MM.1S (cell line): ENCODE measurements at regions not wholly inside any gene's neighbourhood (a gene's known extent, or its start where the extent isn't known, plus 50 kb on each side); places are given as distances from the start of the nearest gene placed in this dataset.

Experiments
- DNase-seq: peaks from one replicate; pipeline ENCODE4 v3.0.0-alpha.2; 2015
- H2AFZ ChIP-seq: fragments of 300-600 bp; sonication (generic); 2 replicates; pipeline ENCODE4 v1.6.0; 2016; ENCODE audit warnings: antibody characterized with exemption, low read length
- H3F3A ChIP-seq: fragments of 300-600 bp; sonication (generic); 2 replicates; pipeline ENCODE4 v1.6.1; 2016; ENCODE audit warnings: mild to moderate bottlenecking, antibody characterized with exemption, low read length, moderate library complexity, mixed read lengths; ENCODE audit not compliant: insufficient read depth
- H3K27ac ChIP-seq: fragments of 300-600 bp; sonication (generic); 2 replicates; pipeline ENCODE4 v1.5.1; 2016; ENCODE audit warnings: mild to moderate bottlenecking, low read length
- H3K27me3 ChIP-seq: fragments of 300-600 bp; sonication (generic); replicated peaks from 2 replicates; pipeline ENCODE4 v1.6.0; 2016; ENCODE audit warnings: low read length; ENCODE audit not compliant: insufficient read depth
- H3K36me3 ChIP-seq: fragments of 300-600 bp; sonication (generic); replicated peaks from 2 replicates; pipeline ENCODE4 v1.6.1; 2016; ENCODE audit warnings: mild to moderate bottlenecking, low read length, mixed read lengths; ENCODE audit not compliant: insufficient read depth
- H3K4me1 ChIP-seq: fragments of 300-600 bp; sonication (generic); 2 replicates; pipeline ENCODE4 v1.6.1; 2016; ENCODE audit warnings: low read length, mixed read lengths
- H3K4me2 ChIP-seq: fragments of 300-600 bp; sonication (generic); 2 replicates; pipeline ENCODE4 v1.6.0; 2016; ENCODE audit warnings: low read depth, low read length
- H3K4me3 ChIP-seq: fragments of 300-600 bp; sonication (generic); 2 replicates; pipeline ENCODE4 v1.5.1; 2016; ENCODE audit warnings: low read length, mixed read lengths
- H3K79me2 ChIP-seq: fragments of 300-600 bp; sonication (generic); 2 replicates; pipeline ENCODE4 v1.6.1; 2016; ENCODE audit warnings: mixed run types, low read length, mixed read lengths
- H3K9ac ChIP-seq: fragments of 300-600 bp; sonication (generic); 2 replicates; pipeline ENCODE4 v1.6.1; 2016; ENCODE audit warnings: low read length, mixed read lengths
- H3K9me2 ChIP-seq: fragments of 300-600 bp; sonication (generic); replicated peaks from 2 replicates; pipeline ENCODE4 v1.6.1; 2016; ENCODE audit warnings: mild to moderate bottlenecking, low read length, mixed read lengths; ENCODE audit not compliant: insufficient read depth
- H3K9me3 ChIP-seq: fragments of 300-600 bp; sonication (generic); replicated peaks from 2 replicates; pipeline ENCODE4 v1.6.1; 2016; ENCODE audit warnings: mild to moderate bottlenecking, low read length, mixed read lengths; ENCODE audit not compliant: insufficient read depth
- H4K20me1 ChIP-seq: fragments of 300-600 bp; sonication (generic); 2 replicates; pipeline ENCODE4 v1.6.1; 2016; ENCODE audit warnings: mild to moderate bottlenecking, low read length, moderate library complexity, mixed read lengths; ENCODE audit not compliant: insufficient read depth
- EZH2 ChIP-seq: fragments of 300-600 bp; sonication (generic); optimal IDR thresholded peaks from 2 replicates; pipeline ENCODE3; 2017; ENCODE audit warnings: low read depth, mild to moderate bottlenecking, antibody characterized with exemption, low read length, mixed read lengths
- EZH2phosphoT487 ChIP-seq: fragments of 300-600 bp; sonication (generic); IDR thresholded peaks from 2 replicates; pipeline ENCODE4 v1.6.1; 2018; ENCODE audit warnings: antibody characterized with exemption, low read length
- TF ChIP-seq, protein P1 (sequence below): fragments of 300-600 bp; sonication (generic); IDR thresholded peaks from 2 replicates; pipeline ENCODE4 v1.5.1; 2016; ENCODE audit warnings: antibody characterized with exemption, low read length, mixed read lengths

DNA sequence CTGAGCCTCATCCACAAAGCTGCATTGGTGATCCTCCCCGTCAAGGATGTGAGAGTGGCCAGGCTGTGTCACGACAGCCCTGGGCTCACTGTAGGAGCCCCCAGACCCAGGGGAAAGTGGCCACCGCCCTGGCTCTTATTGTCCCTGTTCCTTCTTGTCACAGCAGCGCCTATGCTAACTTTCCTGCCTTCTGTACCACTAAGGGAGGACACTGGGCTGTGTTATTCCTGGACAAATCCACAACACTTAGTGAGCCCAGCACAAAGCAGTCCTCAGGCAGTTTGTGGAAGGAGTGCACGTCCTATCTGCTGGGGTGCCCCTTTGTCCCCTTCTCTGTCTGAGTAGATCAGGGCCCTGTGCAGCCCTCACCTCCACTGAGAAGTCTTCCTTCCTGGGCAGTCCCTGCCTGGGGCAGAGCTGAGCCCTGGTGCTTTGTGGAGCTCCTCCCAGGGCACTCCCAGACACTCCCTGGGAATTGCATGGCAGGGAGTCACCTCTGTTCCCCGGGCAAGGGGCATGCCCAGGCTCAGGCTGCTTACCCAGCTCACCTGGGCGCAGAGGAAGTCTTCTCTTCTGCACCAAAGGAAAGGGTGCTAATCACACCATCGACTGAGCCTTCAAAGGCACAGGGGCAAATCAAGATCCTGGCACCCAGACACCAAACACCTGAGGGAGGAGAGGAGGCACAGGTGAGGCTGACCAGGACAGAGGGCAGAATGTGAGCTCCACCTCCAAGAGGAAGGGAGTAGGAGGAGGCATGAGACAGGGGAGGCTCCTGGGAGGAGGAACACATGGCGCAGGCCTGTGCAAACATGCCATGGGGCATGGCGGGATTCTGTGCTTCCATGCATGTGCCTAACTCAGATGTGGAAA, 138.7 kb downstream of the KLF13 start:
- no peak for TF ChIP-seq EZH2phosphoT487
- no peak for TF ChIP-seq EZH2
- TF ChIP-seq, protein P1, sequence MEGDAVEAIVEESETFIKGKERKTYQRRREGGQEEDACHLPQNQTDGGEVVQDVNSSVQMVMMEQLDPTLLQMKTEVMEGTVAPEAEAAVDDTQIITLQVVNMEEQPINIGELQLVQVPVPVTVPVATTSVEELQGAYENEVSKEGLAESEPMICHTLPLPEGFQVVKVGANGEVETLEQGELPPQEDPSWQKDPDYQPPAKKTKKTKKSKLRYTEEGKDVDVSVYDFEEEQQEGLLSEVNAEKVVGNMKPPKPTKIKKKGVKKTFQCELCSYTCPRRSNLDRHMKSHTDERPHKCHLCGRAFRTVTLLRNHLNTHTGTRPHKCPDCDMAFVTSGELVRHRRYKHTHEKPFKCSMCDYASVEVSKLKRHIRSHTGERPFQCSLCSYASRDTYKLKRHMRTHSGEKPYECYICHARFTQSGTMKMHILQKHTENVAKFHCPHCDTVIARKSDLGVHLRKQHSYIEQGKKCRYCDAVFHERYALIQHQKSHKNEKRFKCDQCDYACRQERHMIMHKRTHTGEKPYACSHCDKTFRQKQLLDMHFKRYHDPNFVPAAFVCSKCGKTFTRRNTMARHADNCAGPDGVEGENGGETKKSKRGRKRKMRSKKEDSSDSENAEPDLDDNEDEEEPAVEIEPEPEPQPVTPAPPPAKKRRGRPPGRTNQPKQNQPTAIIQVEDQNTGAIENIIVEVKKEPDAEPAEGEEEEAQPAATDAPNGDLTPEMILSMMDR = no peak

DNA sequence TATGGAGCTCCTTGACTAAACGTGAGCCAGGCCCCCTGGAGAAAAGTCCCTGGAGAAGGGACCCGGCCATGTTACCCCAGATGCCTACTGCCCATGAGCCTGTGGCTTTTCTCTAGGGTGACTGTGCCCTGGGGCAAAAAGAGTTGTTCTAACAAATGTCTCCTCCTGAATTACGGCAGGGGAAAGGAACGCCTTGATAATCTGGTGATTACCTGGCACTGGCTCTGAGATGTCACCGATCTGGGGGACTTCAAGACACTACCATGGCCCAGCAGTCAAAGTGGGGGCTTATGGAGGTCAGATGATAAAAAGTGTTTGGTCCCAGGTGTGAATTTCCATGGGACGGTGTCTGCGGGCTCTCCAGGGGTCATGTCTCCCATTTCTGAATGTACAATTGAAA, 140.7 kb downstream of the KLF13 start:
- TF ChIP-seq EZH2 = no peak
- no peak for TF ChIP-seq EZH2phosphoT487
- Histone ChIP-seq H3F3A (no peaks in the 10 kb centered on the region), H4K20me1 (no peaks in the 10 kb centered on the region), H3K9ac (no peak overlapping the region), H2AFZ (no peak overlapping the region), H3K4me1 (peaks cover 7% of the 10 kb centered on the region), H3K27me3 (no peaks in the 10 kb centered on the region), H3K27ac (no peak overlapping the region), H3K79me2 (no peaks in the 10 kb centered on the region), H3K9me3 (no peaks in the 10 kb centered on the region), H3K4me2 (no peak overlapping the region), H3K36me3 (no peaks in the 10 kb centered on the region), H3K9me2 (no peaks in the 10 kb centered on the region), H3K4me3 (no peak overlapping the region)
- no peak for DNase-seq

More for the DNA sequence above, 138.7 kb downstream of the KLF13 start:
- H3K4me1 ChIP-seq = no peaks in the 10 kb centered on the region
- no peaks in the 10 kb centered on the region for H3K79me2 ChIP-seq
- no peaks in the 10 kb centered on the region for H3K27me3 ChIP-seq
- H2AFZ ChIP-seq = no peak overlapping the region
- no peaks in the 10 kb centered on the region for H3F3A ChIP-seq
- no peaks in the 10 kb centered on the region for H3K9me3 ChIP-seq
- H3K27ac ChIP-seq = no peak overlapping the region
- no peak overlapping the region for H3K4me3 ChIP-seq
- no peaks in the 10 kb centered on the region for H3K36me3 ChIP-seq
- DNase-seq = no peak
- H4K20me1 ChIP-seq = no peaks in the 10 kb centered on the region
- H3K4me2 ChIP-seq = no peak overlapping the region
- H3K9ac ChIP-seq = no peak overlapping the region
- H3K9me2 ChIP-seq = no peaks in the 10 kb centered on the region

DNA sequence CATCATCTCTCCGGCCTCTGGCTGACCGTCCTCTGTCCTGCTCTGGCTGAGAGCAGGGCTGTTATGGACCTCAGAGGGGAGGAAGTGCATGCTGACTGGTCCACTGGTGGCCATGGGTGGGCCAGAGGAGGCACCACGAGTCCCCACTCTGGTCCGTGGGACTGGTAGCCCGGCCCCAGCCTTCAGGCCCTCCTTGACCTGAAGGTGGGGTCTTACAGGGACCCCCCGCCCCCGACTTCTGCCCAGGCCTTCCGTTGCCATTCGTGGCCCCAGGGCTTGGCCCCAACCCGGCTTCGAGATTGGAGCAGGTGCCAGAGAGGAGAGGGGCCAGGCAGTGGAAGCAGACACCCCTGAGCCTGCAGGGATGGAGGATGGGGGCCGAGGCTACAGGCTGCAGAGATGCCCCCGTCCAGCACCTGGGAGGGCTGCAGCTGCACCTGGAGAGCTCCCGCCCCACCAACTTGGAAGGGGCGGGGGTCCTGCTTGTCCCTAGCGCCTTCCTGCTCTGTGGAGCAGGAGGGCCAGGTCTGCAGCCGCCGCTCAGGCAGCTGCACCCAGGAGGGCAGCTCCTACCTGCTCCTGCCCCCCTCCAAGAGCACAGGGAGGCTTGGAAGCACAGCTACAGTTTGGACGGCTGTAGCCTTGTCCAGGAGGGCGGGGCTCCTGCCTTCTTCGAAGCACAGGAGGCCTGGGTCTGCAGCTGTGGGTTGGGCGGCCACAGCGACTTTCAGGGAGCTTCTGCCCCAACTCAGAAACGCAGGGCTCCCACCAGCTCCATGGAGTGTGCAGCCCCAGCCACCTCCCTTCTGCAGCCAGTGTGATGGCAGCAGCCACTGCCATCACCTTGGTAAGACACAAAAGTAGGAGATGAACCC, 142.5 kb downstream of the KLF13 start:
- no peak overlapping the region for H3K27ac ChIP-seq
- H3K9me3 ChIP-seq = no peaks in the 10 kb centered on the region
- no peak overlapping the region for H2AFZ ChIP-seq
- H4K20me1 ChIP-seq = no peaks in the 10 kb centered on the region
- H3K4me3 ChIP-seq = no peak overlapping the region
- TF ChIP-seq EZH2phosphoT487 (no peak), EZH2 (no peak)
- TF ChIP-seq, protein P1 = no peak
- H3K4me1 ChIP-seq = peaks cover 21% of the 10 kb centered on the region
- H3K9ac ChIP-seq = no peak overlapping the region
- DNase-seq = no peak
- H3K27me3 ChIP-seq = no peaks in the 10 kb centered on the region
- H3K36me3 ChIP-seq = no peaks in the 10 kb centered on the region
- H3K4me2 ChIP-seq = no peak overlapping the region
- H3K9me2 ChIP-seq = no peaks in the 10 kb centered on the region
- H3K79me2 ChIP-seq = no peaks in the 10 kb centered on the region
- H3F3A ChIP-seq = peaks cover 7% of the 10 kb centered on the region; the same call in 1 of the 2 replicates
